Cardiac fibroblast (primary cell): ENCODE measurements at regions not wholly inside any gene's neighbourhood (a gene's known extent, or its start where the extent isn't known, plus 50 kb on each side); places are given as distances from the start of the nearest gene placed in this dataset.

ENCODE experiments used
- DNase-seq, 2 donors: peaks; one replicate each; pipeline versions ENCODE4 v3.0.0 to v3.0.0-alpha.2; 2010; ENCODE audit warnings: low read depth in 2 of 2
- H3K4me3 ChIP-seq, 2 donors: replicated peaks in 1 of 2; 1 replicate in 1 of 2; 2 replicates in 1 of 2; pipeline ENCODE4 v1.5.1; 2011; ENCODE audit warnings: low read depth in 2 of 2, low read length in 2 of 2, mild to moderate bottlenecking in 2 of 2, moderate library complexity in 1 of 2
- CTCF ChIP-seq: IDR thresholded peaks from one replicate; pipeline ENCODE4 v1.5.1; 2011; ENCODE audit warnings: low read depth, mild to moderate bottlenecking, low read length, inconsistent platforms

- H3K4me3 ChIP-seq, result no peak overlapping the region
- no peak for TF ChIP-seq CTCF
- DNase-seq, result no peak
Observed at GRCh38 chrX:116863029-116863428, 400.3 kb upstream of the CT83 start.

- TF ChIP-seq CTCF, result no peak
- DNase-seq, result no peak
- H3K4me3 ChIP-seq, result no peak overlapping the region
Observed at GRCh38 chrX:116862340-116862739, 399.6 kb upstream of the CT83 start.

DNA sequence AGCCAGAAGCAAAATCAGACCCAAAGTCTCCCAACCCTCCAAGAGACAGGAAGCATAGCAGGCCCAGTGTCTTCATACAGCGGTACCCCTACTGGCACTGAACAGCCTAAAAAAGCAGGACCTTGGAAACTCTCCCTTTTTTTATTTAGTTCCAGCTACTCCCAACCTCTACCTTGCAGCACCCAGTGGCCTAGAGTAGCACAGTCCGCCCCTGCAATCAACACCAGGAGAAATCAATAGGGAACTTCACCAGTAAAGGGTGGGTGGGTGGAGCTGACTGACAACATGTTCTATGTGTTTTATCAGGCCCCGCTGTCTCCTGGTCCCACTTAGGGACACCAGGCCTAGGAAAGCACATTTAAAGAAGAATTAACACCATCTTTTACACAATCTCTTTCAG lies 378.5 kb upstream of the CT83 start:
- TF ChIP-seq CTCF, result no peak
- no peak for DNase-seq
- no peak overlapping the region for H3K4me3 ChIP-seq

DNA sequence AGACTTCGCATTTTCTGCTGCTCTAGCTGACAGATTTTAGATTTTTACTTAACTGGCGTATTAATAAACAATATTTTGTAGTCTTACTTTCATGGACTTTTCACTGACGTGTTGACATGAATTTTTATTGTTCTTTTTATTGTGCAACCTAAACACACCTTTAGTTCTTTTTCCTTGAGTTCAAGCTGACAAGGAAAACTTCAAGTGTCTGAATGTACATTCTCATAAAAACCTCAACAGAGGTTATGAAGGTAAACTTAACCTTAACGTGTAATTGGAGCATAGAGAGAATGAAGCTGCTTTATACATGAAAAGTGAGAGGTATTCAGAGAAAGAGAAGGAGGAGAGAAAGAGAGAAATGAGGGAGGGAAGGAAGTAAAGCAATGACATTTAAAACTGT lies 364.3 kb upstream of the CT83 start:
- DNase-seq, result no peak
- TF ChIP-seq CTCF, result no peak
- no peak overlapping the region for H3K4me3 ChIP-seq

DNA sequence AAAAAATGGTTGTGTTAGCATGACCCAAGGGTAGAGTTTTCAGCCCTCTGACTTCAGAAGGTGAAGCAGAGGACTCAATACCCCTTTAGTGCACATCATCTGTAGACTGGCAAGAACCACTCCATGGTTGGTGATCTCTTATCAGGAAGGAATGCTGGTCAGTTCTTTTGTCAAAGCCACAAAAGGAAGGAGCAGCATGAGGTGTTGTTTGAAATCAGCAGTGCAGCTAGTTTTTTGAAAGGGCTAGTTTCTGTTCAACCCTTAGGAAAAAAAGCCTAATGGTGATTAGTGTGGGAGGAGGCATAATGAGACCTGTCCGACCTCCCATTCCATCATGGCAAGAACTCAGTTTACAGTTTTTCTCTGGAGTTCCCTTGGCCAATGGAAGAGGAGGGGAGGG lies 362.0 kb upstream of the CT83 start:
- DNase-seq, result no peak
- no peak overlapping the region for H3K4me3 ChIP-seq
- TF ChIP-seq CTCF, result no peak

- no peak for TF ChIP-seq CTCF
- no peak for DNase-seq
Observed at GRCh38 chrX:116823677-116824076, 360.9 kb upstream of the CT83 start.

GRCh38 chrX:116806288-116806802 lies 343.6 kb upstream of the CT83 start:
- no peak overlapping the region for H3K4me3 ChIP-seq
- no peak for TF ChIP-seq CTCF

More at GRCh38 chrX:116823677-116824076, 360.9 kb upstream of the CT83 start:
- no peak overlapping the region for H3K4me3 ChIP-seq

More at GRCh38 chrX:116806288-116806802, 343.6 kb upstream of the CT83 start:
- DNase-seq, result no peak
